ENCODE measurements at regions not wholly inside any gene's neighbourhood (a gene's known extent, or its start where the extent isn't known, plus 50 kb on each side); places are given as distances from the start of the nearest gene placed in this dataset.

DNA sequence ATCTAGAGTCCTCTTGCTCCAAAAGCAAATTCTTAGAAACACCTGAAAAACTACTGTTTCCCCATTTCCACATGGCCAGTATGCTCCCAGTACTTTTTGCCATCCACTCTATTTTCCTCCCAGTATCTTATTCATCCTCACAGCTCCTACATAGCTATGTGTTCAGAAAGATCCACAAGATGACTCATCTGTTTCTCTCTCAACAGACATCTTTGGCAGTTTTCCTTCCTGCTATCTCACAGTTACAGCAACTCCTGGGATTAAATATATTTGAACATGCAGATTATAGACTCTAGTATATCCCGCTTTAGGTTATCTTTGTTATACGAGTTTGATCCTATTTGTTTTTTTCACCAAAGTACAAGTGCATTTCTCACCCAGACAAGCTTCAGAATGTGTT lies 675.6 kb upstream of the POT1 start:
- intact Hi-C loops (cut with micrococcal nuclease) = no loop called here
- no peaks in the 10 kb centered on the region for H3K4me1 ChIP-seq
- no peak for DNase-seq
- H3K27ac ChIP-seq (replicated peaks) = no peak overlapping the region
- no peak overlapping the region for H3K4me3 ChIP-seq
- H3K27me3 ChIP-seq (ENCODE audit: low read depth) = no peaks in the 10 kb centered on the region
- TF ChIP-seq, protein P1, sequence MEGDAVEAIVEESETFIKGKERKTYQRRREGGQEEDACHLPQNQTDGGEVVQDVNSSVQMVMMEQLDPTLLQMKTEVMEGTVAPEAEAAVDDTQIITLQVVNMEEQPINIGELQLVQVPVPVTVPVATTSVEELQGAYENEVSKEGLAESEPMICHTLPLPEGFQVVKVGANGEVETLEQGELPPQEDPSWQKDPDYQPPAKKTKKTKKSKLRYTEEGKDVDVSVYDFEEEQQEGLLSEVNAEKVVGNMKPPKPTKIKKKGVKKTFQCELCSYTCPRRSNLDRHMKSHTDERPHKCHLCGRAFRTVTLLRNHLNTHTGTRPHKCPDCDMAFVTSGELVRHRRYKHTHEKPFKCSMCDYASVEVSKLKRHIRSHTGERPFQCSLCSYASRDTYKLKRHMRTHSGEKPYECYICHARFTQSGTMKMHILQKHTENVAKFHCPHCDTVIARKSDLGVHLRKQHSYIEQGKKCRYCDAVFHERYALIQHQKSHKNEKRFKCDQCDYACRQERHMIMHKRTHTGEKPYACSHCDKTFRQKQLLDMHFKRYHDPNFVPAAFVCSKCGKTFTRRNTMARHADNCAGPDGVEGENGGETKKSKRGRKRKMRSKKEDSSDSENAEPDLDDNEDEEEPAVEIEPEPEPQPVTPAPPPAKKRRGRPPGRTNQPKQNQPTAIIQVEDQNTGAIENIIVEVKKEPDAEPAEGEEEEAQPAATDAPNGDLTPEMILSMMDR (IDR thresholded peaks at IDR 0.05; ENCODE audit: borderline replicate concordance) = no peak
- H3K36me3 ChIP-seq = no peaks in the 10 kb centered on the region
- H3K9me3 ChIP-seq (replicated peaks) = no peaks in the 10 kb centered on the region

DNA sequence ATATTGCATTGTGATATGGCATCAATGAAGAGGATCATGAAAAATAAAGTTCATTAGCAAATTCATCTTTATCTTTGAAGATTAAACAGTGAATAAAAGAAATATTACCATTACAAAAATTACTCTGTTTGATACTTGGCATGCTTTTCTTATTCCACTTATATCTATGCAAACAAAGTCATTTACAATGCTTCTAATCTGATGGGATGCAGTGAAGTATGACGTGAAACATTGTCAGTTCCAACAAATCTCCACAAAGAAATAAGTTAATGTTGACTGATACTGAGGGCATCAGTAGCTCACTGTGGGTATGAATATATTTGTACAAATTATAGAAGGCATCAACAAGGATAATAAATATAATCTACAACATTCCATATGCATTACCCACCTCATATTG lies 672.8 kb upstream of the POT1 start:
- no peaks in the 10 kb centered on the region for H3K4me1 ChIP-seq
- H3K36me3 ChIP-seq = no peaks in the 10 kb centered on the region
- intact Hi-C loops (cut with micrococcal nuclease) = no loop called here
- H3K9me3 ChIP-seq (replicated peaks) = no peaks in the 10 kb centered on the region
- no peak for DNase-seq
- no peak overlapping the region for H3K27ac ChIP-seq (replicated peaks)
- H3K4me3 ChIP-seq = no peak overlapping the region
- TF ChIP-seq, protein P1 (IDR thresholded peaks at IDR 0.05; ENCODE audit: borderline replicate concordance) = no peak
- H3K27me3 ChIP-seq (ENCODE audit: low read depth) = no peaks in the 10 kb centered on the region

DNA sequence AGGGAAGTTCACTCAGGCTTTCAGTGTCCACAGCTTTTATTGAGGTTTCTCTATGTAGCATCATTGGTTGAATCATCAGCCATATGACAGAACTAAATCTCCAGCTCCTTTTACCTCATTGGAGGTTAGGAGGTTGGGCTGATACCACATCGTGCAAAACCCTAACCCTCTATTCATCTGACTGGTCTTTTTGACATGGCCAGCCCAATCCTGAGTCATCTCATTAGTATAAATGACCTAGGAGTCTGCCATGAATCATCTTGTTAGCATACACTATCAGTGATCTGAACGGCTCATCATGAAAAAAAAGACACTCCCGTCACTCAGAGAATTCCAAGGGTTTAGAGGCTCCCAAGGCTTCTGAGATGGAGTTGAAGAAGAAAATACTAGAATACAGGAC lies 669.8 kb upstream of the POT1 start:
- Histone ChIP-seq H3K9me3 (replicated peaks) (no peaks in the 10 kb centered on the region), H3K27ac (replicated peaks) (no peak overlapping the region), H3K4me1 (no peaks in the 10 kb centered on the region), H3K27me3 (ENCODE audit: low read depth) (no peaks in the 10 kb centered on the region), H3K4me3 (no peak overlapping the region), H3K36me3 (no peaks in the 10 kb centered on the region)
- intact Hi-C loops (cut with micrococcal nuclease) = no loop called here
- DNase-seq = no peak
- TF ChIP-seq, protein P1 (IDR thresholded peaks at IDR 0.05; ENCODE audit: borderline replicate concordance) = no peak

DNA sequence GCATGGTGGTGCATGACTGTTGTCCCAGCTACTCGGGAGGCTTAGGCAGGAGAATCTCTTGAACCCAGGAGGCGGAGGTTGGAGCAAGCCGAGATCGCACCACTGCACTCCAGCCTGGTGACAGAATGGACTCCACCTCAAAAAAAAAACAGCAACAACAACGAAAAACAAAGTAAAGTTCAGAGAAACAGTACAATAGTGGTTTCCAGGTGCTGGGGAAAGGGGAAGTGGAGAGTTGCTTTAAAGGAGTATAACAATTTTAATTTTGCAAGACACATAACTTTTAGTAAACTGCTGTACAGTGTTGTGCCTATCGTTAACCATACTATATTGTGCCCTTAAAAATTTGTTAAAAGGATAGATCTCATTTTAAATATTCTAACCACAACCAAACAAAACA lies 662.7 kb upstream of the POT1 start:
- DNase-seq = no peak
- H3K27ac ChIP-seq (replicated peaks) = no peak overlapping the region
- H3K4me3 ChIP-seq = no peak overlapping the region
- no peaks in the 10 kb centered on the region for H3K9me3 ChIP-seq (replicated peaks)
- H3K36me3 ChIP-seq = no peaks in the 10 kb centered on the region
- no peaks in the 10 kb centered on the region for H3K27me3 ChIP-seq (ENCODE audit: low read depth)
- no peaks in the 10 kb centered on the region for H3K4me1 ChIP-seq
- intact Hi-C loops (cut with micrococcal nuclease) = no loop called here
- TF ChIP-seq, protein P1 (IDR thresholded peaks at IDR 0.05; ENCODE audit: borderline replicate concordance) = no peak

DNA sequence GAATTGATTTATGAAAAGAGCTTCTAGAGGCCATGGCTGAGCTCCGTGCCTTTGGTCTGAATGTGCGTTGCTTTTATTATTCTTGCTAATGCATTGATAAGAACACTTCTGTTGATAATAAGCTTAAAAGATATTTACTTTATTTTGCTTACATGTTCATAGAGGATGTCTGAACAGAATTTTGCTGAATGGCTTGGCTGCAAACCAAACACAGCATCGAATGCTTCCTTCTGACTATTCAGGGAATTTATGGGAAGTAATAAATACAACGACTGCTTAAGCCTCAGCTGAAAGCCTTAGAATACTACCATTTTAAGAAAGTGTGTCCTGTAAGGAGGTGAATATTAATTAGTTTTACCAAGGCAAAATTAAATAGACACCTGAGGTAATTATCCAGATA lies 643.5 kb upstream of the POT1 start:
- no peak for DNase-seq
- Histone ChIP-seq H3K4me1 (no peaks in the 10 kb centered on the region), H3K27me3 (ENCODE audit: low read depth) (no peaks in the 10 kb centered on the region), H3K9me3 (replicated peaks) (peaks cover 12% of the 10 kb centered on the region), H3K36me3 (no peaks in the 10 kb centered on the region), H3K4me3 (no peak overlapping the region), H3K27ac (replicated peaks) (no peak overlapping the region)
- intact Hi-C loops (cut with micrococcal nuclease) = no loop called here
- TF ChIP-seq, protein P1 (IDR thresholded peaks at IDR 0.05; ENCODE audit: borderline replicate concordance) = no peak

DNA sequence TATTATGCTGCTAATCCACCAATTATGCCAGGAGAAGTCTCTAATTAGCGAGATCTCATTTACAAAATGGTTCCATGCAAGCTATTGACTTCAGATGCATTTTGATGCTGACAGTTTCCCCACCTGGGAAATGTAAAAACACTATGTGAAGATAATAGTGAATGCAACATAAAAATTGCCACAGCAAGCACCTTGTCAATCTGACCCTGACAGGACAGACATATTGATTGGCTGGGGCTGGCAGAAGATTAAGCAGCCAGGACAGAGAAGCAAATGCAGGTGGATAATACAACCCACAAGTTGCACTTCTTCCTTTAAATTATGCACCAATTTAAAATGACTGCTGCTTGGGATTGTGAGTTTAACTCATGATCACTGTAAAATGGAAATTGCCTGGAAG lies 642.8 kb upstream of the POT1 start:
- DNase-seq = no peak
- intact Hi-C loops (cut with micrococcal nuclease) = no loop called here
- no peaks in the 10 kb centered on the region for H3K36me3 ChIP-seq
- H3K9me3 ChIP-seq (replicated peaks) = peaks cover 10% of the 10 kb centered on the region
- H3K4me1 ChIP-seq = no peaks in the 10 kb centered on the region
- TF ChIP-seq, protein P1 (IDR thresholded peaks at IDR 0.05; ENCODE audit: borderline replicate concordance) = no peak
- no peak overlapping the region for H3K4me3 ChIP-seq
- H3K27me3 ChIP-seq (ENCODE audit: low read depth) = no peaks in the 10 kb centered on the region
- H3K27ac ChIP-seq (replicated peaks) = no peak overlapping the region
